ENCODE measurements at regions not wholly inside any gene's neighbourhood (a gene's known extent, or its start where the extent isn't known, plus 50 kb on each side); places are given as distances from the start of the nearest gene placed in this dataset.

DNA sequence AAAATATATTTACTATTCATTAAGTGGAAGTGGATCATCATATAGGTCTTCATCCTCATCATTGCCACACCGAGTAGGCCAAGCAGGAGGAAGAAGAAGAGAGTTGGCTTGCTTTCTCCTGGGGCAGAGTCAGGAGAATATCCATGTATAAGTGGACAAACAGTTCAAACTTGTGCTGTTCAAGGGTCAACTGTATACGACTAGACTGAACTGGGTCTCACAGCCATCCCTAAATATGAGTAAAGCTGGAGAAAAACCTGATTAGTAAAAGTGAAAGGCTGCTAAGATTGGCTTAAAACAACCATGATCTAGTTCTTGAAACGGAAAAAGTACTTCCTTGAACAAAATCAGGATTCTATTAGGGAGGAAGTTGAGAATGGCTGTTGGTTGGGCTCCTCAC is 276.7 kb upstream of the ADRA1B start:
- H2AFZ ChIP-seq (ENCODE audit: low read depth, low read length), result no peak overlapping the region
- peak overlapping the region; percentile 65; the same call in 1 of the 2 replicates for H3K27ac ChIP-seq (ENCODE audit: low read length)
- TF ChIP-seq EZH2 (IDR thresholded peaks at IDR 0.05; ENCODE audit: borderline replicate concordance, low read depth, low read length, severe bottlenecking), result no peak
- TF ChIP-seq, protein P1, sequence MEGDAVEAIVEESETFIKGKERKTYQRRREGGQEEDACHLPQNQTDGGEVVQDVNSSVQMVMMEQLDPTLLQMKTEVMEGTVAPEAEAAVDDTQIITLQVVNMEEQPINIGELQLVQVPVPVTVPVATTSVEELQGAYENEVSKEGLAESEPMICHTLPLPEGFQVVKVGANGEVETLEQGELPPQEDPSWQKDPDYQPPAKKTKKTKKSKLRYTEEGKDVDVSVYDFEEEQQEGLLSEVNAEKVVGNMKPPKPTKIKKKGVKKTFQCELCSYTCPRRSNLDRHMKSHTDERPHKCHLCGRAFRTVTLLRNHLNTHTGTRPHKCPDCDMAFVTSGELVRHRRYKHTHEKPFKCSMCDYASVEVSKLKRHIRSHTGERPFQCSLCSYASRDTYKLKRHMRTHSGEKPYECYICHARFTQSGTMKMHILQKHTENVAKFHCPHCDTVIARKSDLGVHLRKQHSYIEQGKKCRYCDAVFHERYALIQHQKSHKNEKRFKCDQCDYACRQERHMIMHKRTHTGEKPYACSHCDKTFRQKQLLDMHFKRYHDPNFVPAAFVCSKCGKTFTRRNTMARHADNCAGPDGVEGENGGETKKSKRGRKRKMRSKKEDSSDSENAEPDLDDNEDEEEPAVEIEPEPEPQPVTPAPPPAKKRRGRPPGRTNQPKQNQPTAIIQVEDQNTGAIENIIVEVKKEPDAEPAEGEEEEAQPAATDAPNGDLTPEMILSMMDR (IDR thresholded peaks at IDR 0.05; ENCODE audit: borderline replicate concordance, extremely low read depth, low read length, poor library complexity, severe bottlenecking), result no peak
- no peaks in the 10 kb centered on the region for H3K79me2 ChIP-seq (ENCODE audit: insufficient read depth, low read length)
- H3K4me1 ChIP-seq (ENCODE audit: insufficient read depth, low read length), result peaks cover 27% of the 10 kb centered on the region
- H3K4me2 ChIP-seq (ENCODE audit: insufficient read depth, low read length), result no peak overlapping the region
- no peaks in the 10 kb centered on the region for H3K27me3 ChIP-seq (ENCODE audit: insufficient read depth, low read length, poor library complexity)
- no peak overlapping the region; the same call in 1 of the 2 replicates for H3K9ac ChIP-seq (ENCODE audit: low read depth, low read length)
- H4K20me1 ChIP-seq (ENCODE audit: insufficient read depth, low read length), result no peaks in the 10 kb centered on the region
- ATAC-seq (ENCODE audit: insufficient read depth, low read depth) (no peak), DNase-seq (no peak)
- no peaks in the 10 kb centered on the region for H3K9me3 ChIP-seq (ENCODE audit: insufficient read depth, low read length, severe bottlenecking)
- no peak overlapping the region for H3K4me3 ChIP-seq (ENCODE audit: low read depth in 1 of 2, low read length in 2 of 2)
- no peaks in the 10 kb centered on the region for H3K36me3 ChIP-seq (ENCODE audit: insufficient read depth, low read length)

DNA sequence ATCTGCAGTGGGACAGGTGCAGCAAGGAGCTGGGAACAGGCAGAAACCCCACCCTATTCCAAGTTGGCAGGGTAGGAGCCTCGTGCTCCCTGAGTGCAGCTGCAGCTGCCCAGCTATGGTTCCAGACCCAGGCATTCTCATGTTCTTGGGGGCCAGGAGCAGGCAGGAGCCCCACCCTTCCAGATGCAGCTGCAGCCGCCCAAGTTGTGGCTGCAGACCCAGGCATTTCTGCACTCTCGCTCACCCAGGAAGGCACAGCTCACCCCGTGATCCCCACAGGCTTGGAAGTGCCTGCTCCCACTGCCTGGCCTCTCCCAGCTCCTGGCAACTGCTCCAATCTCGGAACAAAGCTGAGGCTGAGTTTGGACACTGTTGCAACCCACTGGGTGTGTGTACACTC is 275.8 kb upstream of the ADRA1B start:
- Histone ChIP-seq H3K9me3 (ENCODE audit: insufficient read depth, low read length, severe bottlenecking) (no peaks in the 10 kb centered on the region), H3K4me3 (ENCODE audit: low read depth in 1 of 2, low read length in 2 of 2) (no peak overlapping the region), H3K27me3 (ENCODE audit: insufficient read depth, low read length, poor library complexity) (no peaks in the 10 kb centered on the region), H3K79me2 (ENCODE audit: insufficient read depth, low read length) (no peaks in the 10 kb centered on the region), H4K20me1 (ENCODE audit: insufficient read depth, low read length) (no peaks in the 10 kb centered on the region), H3K36me3 (ENCODE audit: insufficient read depth, low read length) (no peaks in the 10 kb centered on the region), H2AFZ (ENCODE audit: low read depth, low read length) (no peak overlapping the region), H3K4me1 (ENCODE audit: insufficient read depth, low read length) (peaks cover 31% of the 10 kb centered on the region), H3K9ac (ENCODE audit: low read depth, low read length) (no peak overlapping the region; the same call in 1 of the 2 replicates), H3K27ac (ENCODE audit: low read length) (peak overlapping the region; percentile 65; the same call in 1 of the 2 replicates), H3K4me2 (ENCODE audit: insufficient read depth, low read length) (no peak overlapping the region)
- ATAC-seq (ENCODE audit: insufficient read depth, low read depth) (no peak), DNase-seq (no peak)
- TF ChIP-seq EZH2 (IDR thresholded peaks at IDR 0.05; ENCODE audit: borderline replicate concordance, low read depth, low read length, severe bottlenecking), result no peak
- TF ChIP-seq, protein P1 (IDR thresholded peaks at IDR 0.05; ENCODE audit: borderline replicate concordance, extremely low read depth, low read length, poor library complexity, severe bottlenecking), result no peak

DNA sequence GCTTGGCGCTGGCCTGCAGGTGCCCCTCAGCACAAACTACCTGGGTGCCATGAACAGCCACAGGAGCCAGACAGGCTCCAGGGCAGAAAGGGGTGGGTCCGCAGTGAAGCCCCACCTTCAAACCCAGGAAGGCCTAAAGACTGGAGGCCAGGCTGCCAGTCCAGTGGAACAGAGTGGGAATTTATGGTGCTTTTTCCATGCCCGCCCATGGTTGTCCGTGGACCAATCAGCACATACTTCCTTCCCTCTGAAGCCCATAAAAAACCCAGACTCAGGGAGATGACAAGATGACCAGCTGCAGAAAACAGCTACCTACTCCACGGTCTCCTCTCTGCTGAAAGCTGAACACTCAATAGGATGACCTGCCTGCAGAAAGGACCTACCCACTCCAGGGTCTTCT is 275.4 kb upstream of the ADRA1B start:
- H4K20me1 ChIP-seq (ENCODE audit: insufficient read depth, low read length), result no peaks in the 10 kb centered on the region
- no peak overlapping the region for H3K4me2 ChIP-seq (ENCODE audit: insufficient read depth, low read length)
- H3K4me1 ChIP-seq (ENCODE audit: insufficient read depth, low read length), result peaks cover 35% of the 10 kb centered on the region
- TF ChIP-seq, protein P1 (IDR thresholded peaks at IDR 0.05; ENCODE audit: borderline replicate concordance, extremely low read depth, low read length, poor library complexity, severe bottlenecking), result no peak
- TF ChIP-seq EZH2 (IDR thresholded peaks at IDR 0.05; ENCODE audit: borderline replicate concordance, low read depth, low read length, severe bottlenecking), result no peak
- no peaks in the 10 kb centered on the region for H3K79me2 ChIP-seq (ENCODE audit: insufficient read depth, low read length)
- H3K4me3 ChIP-seq (ENCODE audit: low read depth in 1 of 2, low read length in 2 of 2), result no peak overlapping the region
- H2AFZ ChIP-seq (ENCODE audit: low read depth, low read length), result no peak overlapping the region
- no peak overlapping the region for H3K9ac ChIP-seq (ENCODE audit: low read depth, low read length)
- H3K27me3 ChIP-seq (ENCODE audit: insufficient read depth, low read length, poor library complexity), result no peaks in the 10 kb centered on the region
- peak overlapping the region; percentile 65; the same call in 1 of the 2 replicates for H3K27ac ChIP-seq (ENCODE audit: low read length)
- H3K36me3 ChIP-seq (ENCODE audit: insufficient read depth, low read length), result no peaks in the 10 kb centered on the region
- no peak for DNase-seq
- no peak for ATAC-seq (ENCODE audit: insufficient read depth, low read depth)
- no peaks in the 10 kb centered on the region for H3K9me3 ChIP-seq (ENCODE audit: insufficient read depth, low read length, severe bottlenecking)
